ENCODE measurements at regions not wholly inside any gene's neighbourhood (a gene's known extent, or its start where the extent isn't known, plus 50 kb on each side); places are given as distances from the start of the nearest gene placed in this dataset.

DNA sequence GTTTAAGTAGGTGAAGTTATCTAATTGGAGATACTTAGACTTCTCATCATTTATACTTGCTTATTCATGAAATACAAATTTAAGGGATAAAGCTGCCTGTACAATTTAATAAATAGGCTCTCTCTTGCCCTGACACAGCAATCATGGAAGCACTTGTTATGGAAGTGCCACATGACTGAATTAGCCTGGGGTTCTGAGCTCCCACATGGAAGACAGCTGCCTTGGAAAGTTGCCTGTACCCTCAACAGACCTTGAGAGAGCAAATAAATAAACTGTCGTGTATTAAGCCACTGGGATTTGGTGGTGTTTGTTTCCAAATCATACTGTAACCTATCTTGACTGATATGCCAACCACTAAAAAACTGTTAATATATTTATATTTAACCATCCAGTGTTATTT, 87.0 kb upstream of the RSPO3 start:
- TF ChIP-seq, protein P1, sequence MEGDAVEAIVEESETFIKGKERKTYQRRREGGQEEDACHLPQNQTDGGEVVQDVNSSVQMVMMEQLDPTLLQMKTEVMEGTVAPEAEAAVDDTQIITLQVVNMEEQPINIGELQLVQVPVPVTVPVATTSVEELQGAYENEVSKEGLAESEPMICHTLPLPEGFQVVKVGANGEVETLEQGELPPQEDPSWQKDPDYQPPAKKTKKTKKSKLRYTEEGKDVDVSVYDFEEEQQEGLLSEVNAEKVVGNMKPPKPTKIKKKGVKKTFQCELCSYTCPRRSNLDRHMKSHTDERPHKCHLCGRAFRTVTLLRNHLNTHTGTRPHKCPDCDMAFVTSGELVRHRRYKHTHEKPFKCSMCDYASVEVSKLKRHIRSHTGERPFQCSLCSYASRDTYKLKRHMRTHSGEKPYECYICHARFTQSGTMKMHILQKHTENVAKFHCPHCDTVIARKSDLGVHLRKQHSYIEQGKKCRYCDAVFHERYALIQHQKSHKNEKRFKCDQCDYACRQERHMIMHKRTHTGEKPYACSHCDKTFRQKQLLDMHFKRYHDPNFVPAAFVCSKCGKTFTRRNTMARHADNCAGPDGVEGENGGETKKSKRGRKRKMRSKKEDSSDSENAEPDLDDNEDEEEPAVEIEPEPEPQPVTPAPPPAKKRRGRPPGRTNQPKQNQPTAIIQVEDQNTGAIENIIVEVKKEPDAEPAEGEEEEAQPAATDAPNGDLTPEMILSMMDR (conservative IDR thresholded peaks at IDR 0.05; ENCODE audit: low read length), result no peak
- TF ChIP-seq EZH2phosphoT487 (IDR thresholded peaks at IDR 0.05; ENCODE audit: borderline replicate concordance, low read depth, low read length), result no peak
